ENCODE measurements at regions not wholly inside any gene's neighbourhood (a gene's known extent, or its start where the extent isn't known, plus 50 kb on each side); places are given as distances from the start of the nearest gene placed in this dataset.

DNA sequence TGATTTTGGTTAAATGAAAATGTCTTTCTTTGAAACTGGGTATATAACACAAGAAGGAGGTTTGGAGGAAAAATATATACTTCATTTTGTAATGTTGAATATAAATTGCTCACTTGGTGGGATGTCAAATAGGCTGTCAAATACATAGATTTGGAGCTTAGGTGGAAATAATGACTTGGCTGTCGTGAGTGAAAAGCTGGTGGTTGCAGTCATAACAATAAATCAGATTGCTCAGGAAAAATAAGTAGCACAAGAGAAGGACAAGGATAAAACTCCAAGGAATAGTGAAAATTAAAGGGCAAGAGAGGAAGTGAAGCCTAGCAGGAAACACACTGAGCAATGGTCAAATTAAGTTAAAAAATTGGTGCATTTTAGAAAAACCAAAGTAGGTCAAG lies 253.0 kb upstream of the ANKRD50 start:
- RAD21 ChIA-PET (ENCODE audit: low non-redundant PET in 1 of 2, low total read pairs in 2 of 2, uncharacterized antibody in 2 of 2, unreplicated experiment in 2 of 2): interaction anchor here in 1 of 2 experiments (0.7 kb wide), 1 partner anchor 20 kb away, joined by 4 read pairs; no protein-coding TSS in a partner anchor
- no peak overlapping the region for H2AFZ ChIP-seq (ENCODE audit: low read depth, low read length, poor library complexity, severe bottlenecking)
- ATAC-seq (no peak), DNase-seq (ENCODE audit: low read depth, low spot score) (no peak)
- intact Hi-C loops (cut with micrococcal nuclease): no loop called here
- no peak overlapping the region for H3K4me3 ChIP-seq (replicated peaks in 1 of 2; ENCODE audit: low read depth in 1 of 2, low read length in 2 of 2)
- no TSS peak for BruUV-seq (replicated peaks)
- no peaks in the 10 kb centered on the region for H3K36me3 ChIP-seq (ENCODE audit: control insufficient read depth in 1 of 2, insufficient read depth in 2 of 2, low read length in 2 of 2)
- POLR2A ChIA-PET: no interaction called here
- no peaks in the 10 kb centered on the region for H4K20me1 ChIP-seq (ENCODE audit: insufficient read depth)
- CTCF ChIA-PET: no interaction called here
- no peaks in the 10 kb centered on the region for H3K9me2 ChIP-seq (ENCODE audit: insufficient read depth)
- peaks cover 5 to 7% of the 10 kb centered on the region in 2 experiments; a peak in 2 of 4 replicates for H3K9me3 ChIP-seq (ENCODE audit: control insufficient read depth in 1 of 2, insufficient read depth in 1 of 2, low read depth in 1 of 2, low read length in 2 of 2)
- H3K4me2 ChIP-seq (ENCODE audit: low read length): no peak overlapping the region
- TF ChIP-seq CBX3 (IDR thresholded peaks at IDR 0.05; ENCODE audit: low read depth): no peak
- H3K27me3 ChIP-seq (ENCODE audit: insufficient read depth, low read length): no peaks in the 10 kb centered on the region
- no peaks in the 10 kb centered on the region for H3K79me2 ChIP-seq (ENCODE audit: insufficient read depth, low read length)
- H3K9ac ChIP-seq (ENCODE audit: low read length): no peak overlapping the region
- no peak overlapping the region for H3K27ac ChIP-seq (ENCODE audit: low read depth, low read length)
- no peaks in the 10 kb centered on the region for H3K4me1 ChIP-seq (ENCODE audit: control insufficient read depth in 1 of 2, insufficient read depth in 2 of 2, low read length in 2 of 2)

- Histone ChIP-seq H3K9me2 (ENCODE audit: insufficient read depth) (no peaks in the 10 kb centered on the region), H3K27me3 (ENCODE audit: insufficient read depth, low read length) (no peaks in the 10 kb centered on the region), H3K79me2 (ENCODE audit: insufficient read depth, low read length) (no peaks in the 10 kb centered on the region), H3K4me1 (ENCODE audit: control insufficient read depth in 1 of 2, insufficient read depth in 2 of 2, low read length in 2 of 2) (no peaks in the 10 kb centered on the region), H3K9ac (ENCODE audit: low read length) (no peak overlapping the region), H3K36me3 (ENCODE audit: control insufficient read depth in 1 of 2, insufficient read depth in 2 of 2, low read length in 2 of 2) (no peaks in the 10 kb centered on the region), H3K4me2 (ENCODE audit: low read length) (no peak overlapping the region), H3K9me3 (ENCODE audit: control insufficient read depth in 1 of 2, insufficient read depth in 1 of 2, low read depth in 1 of 2, low read length in 2 of 2) (peaks cover 5 to 7% of the 10 kb centered on the region in 2 experiments; a peak in 2 of 4 replicates), H2AFZ (ENCODE audit: low read depth, low read length, poor library complexity, severe bottlenecking) (no peak overlapping the region), H3K4me3 (replicated peaks in 1 of 2; ENCODE audit: low read depth in 1 of 2, low read length in 2 of 2) (no peak overlapping the region), H3K27ac (ENCODE audit: low read depth, low read length) (no peak overlapping the region), H4K20me1 (ENCODE audit: insufficient read depth) (no peaks in the 10 kb centered on the region)
- no TSS peak for BruUV-seq (replicated peaks)
- RAD21 ChIA-PET (ENCODE audit: low non-redundant PET in 1 of 2, low total read pairs in 2 of 2, uncharacterized antibody in 2 of 2, unreplicated experiment in 2 of 2): no interaction called here
- POLR2A ChIA-PET: no interaction called here
- no peak for ATAC-seq
- intact Hi-C loops (cut with micrococcal nuclease): no loop called here
- TF ChIP-seq POLR2AphosphoS5 (IDR thresholded peaks at IDR 0.05; ENCODE audit: low read depth, low read length) (no peak), POLR2A (IDR thresholded peaks at IDR 0.05; ENCODE audit: borderline replicate concordance, extremely low read depth, insufficient read depth, insufficient read length) (no peak), ZBTB33 (IDR thresholded peaks at IDR 0.05; ENCODE audit: extremely low read depth, insufficient replicate concordance, low read length) (no peak), MAX (IDR thresholded peaks at IDR 0.05) (no peak), RAD21 (IDR thresholded peaks at IDR 0.05; ENCODE audit: low read depth) (no peak), REST (IDR thresholded peaks at IDR 0.05; ENCODE audit: low read depth) (no peak), EGR1 (IDR thresholded peaks at IDR 0.05; ENCODE audit: low read depth) (no peak), ZFX (IDR thresholded peaks at IDR 0.05) (no peak), FOSL1 (IDR thresholded peaks at IDR 0.05; ENCODE audit: low read depth) (no peak), ZNF274 (IDR thresholded peaks at IDR 0.05; ENCODE audit: low read depth, low read length) (no peak), SP1 (IDR thresholded peaks at IDR 0.05; ENCODE audit: low read depth) (no peak), ELF1 (IDR thresholded peaks at IDR 0.05; ENCODE audit: borderline replicate concordance, low read depth) (no peak), EZH2 (IDR thresholded peaks at IDR 0.05) (no peak), TCF7L2 (IDR thresholded peaks at IDR 0.05; ENCODE audit: borderline replicate concordance, extremely low read depth, insufficient read depth, insufficient read length) (no peak), JUND (IDR thresholded peaks at IDR 0.05) (no peak)
- CTCF ChIA-PET: no interaction called here
- DNase-seq (ENCODE audit: low read depth, low spot score): no peak
Observed at GRCh38 chr4:124964852-124965496, 252.4 kb upstream of the ANKRD50 start.

Data from HCT116 (cell line).